RWPE1 (cell line): ENCODE measurements at regions not wholly inside any gene's neighbourhood (a gene's known extent, or its start where the extent isn't known, plus 50 kb on each side); places are given as distances from the start of the nearest gene placed in this dataset.
A peak's percentile ranks its signal among the peaks of the same experiment; 100 is the strongest.
"Not testable (repeated sequence)": the region's sequence is repeated elsewhere in the genome, so short reads cannot be mapped to it uniquely, and the experiment has no call there.

Experiments used
- CTCF ChIA-PET: fragments of 350-600 bp; sonication (Branson Sonifier 250); formaldehyde crosslinking; extraction: SDS; loops from one replicate; lab custom pipeline; 2021; lab: Yijun Ruan, JAX
- POLR2A ChIA-PET: fragments of 400-600 bp; formaldehyde crosslinking; extraction: SDS; loops from one replicate; lab custom pipeline; 2020; ENCODE audit warnings: antibody characterized with exemption; ENCODE audit not compliant: low non-redundant PET; lab: Yijun Ruan, JAX
- DNase-seq: peaks from one replicate; pipeline ENCODE4 v3.0.0; 2012; ENCODE audit warnings: low spot score
- H3K27ac ChIP-seq: fragments of 450-650 bp; 2 replicates; pipeline ENCODE4 v1.5.1; 2017
- TF ChIP-seq, protein P1 (sequence below): fragments of 450-650 bp; conservative IDR thresholded peaks from 2 replicates; pipeline ENCODE4 v1.5.1; 2017; ENCODE audit warnings: low read depth, mild to moderate bottlenecking

DNA sequence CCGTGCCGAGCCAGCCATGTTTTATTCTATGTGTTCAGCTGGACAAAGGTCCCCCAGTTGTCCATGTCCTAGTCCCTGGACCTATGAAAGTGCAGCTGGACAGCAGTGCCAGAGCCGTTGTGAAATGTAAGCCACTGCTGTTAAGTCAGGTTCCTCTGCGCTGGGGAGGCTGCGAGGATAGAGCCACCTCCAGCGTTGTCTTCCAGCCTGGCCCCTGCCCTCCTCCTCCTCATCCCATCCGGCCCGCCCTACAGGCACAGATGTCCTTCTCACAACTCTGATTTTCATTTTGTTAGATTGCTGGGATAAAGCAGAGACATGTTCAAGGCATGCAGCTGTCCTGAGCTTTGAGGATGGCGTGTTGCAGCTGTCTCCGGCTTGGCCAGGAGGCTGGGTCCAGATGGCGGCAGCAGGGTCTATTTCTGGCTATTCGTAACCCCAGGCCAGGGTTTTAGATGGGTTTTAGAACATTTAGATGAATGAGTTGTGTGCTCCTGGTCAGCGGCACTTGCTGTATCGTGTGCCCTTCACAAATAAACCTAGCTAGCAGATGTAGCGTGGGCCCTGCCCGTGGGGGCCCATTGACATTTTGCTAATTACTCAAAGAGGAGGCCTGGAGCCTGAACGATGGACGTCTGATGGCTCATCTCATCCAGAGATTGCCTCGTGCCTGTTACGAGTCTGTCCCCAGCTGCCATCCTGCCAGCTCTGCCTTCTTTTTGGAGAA is 185.7 kb downstream of the LAT start:
- H3K27ac ChIP-seq, DNase-seq, POLR2A ChIA-PET: not testable (repeated sequence)
- CTCF ChIA-PET, result interaction anchor here (0.7 kb wide), 1 partner anchor 141 kb away, joined by 3 read pairs; no protein-coding TSS in a partner anchor

DNA sequence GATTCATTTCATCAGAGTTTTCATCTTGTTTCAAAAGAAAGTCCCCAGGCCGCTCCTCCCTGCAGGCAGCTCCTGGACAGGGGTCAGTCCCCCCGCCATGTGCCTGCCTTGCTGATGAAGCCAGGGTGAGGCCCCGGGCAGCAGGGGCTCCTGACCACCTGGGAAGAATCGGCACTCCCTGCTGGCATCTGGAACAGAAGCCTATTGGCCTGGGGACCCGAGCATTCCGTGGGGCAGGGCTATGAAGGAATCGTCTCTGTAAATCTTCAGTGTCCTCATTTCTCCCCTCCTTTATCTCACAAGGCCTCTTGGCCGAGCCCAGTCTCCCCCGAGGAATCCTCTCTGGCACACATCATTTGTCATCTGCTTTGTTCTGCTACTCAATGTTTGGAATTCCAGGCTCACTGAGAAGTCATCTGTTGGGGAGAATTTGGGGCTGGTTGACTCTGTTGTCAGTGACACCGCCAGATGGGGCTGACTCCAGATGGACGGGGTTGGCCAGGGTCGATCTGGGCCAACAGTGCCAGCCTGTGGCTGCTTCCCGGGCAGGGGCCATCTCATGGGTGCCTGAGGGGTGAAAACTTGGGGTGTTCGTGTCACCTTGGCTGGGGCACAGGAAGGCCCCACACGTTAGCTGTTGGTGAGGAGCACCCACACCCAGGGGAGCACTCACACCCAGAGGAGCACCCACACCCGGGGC is 184.6 kb downstream of the LAT start:
- POLR2A ChIA-PET, H3K27ac ChIP-seq, CTCF ChIA-PET, DNase-seq: not testable (repeated sequence)

DNA sequence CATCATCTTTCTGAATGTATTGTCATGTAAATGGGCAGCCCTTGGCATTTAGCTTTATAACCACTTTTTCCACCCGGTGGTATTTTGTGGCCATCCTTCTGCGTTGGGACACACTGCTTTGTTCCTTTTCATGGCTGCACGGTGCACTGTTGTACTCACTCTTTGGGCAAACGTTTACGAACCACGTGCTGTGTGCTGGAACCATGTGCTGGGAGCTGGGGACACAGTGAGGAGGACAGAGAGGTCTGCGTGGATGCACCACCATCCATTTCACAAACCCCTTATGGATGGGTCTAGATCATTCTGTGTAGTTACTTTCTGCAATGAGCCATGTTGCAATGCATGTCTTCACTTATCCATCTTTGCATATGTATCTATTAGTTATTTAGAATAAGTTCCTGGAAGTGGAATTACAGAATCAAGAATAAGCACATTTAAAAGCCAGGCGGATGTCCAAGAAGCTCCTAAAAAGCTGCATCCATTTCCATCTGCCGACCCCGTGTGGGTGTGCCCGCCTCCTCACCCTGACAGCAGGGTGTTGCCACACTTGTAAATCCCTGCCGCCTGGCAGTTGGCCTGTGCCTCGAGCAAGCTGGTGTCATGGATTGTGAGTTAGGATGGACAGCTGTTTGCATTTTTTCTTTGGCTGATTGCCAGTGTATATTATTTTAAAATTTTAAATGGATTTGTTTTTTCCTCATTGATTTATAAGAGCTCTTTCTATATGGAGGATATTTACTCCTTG is 183.8 kb downstream of the LAT start:
- DNase-seq, CTCF ChIA-PET: not testable (repeated sequence)

DNA sequence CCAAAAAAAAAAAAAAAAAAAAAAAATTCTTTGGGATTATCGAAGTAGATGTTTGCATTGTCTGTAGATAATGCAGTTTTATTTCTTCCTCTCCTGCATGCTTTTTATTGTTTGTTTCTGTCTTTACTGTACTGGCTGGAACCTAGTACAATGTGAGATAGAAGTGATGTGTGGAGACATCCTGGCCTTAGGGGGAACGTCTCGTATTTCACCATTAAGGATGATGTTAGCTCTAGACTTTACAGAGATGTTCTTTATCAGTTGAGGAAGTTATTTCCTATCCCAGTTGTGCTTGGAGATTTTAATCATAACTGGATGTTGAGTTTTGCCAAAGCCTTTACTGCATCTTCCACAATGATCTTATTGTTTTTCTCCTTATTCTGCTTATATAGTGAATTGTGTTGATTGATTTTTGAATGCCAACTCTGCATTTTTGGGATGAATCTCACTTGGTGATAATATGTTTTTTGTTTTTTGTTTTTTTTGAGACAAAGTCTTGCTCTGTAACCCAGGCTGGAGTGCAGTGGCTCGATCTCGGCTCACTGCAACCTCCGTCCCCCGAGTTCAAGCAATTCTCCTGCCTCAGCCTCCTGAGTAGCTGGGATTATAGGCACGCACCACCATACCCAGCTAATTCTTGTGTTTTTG is 179.7 kb downstream of the LAT start:
- POLR2A ChIA-PET, H3K27ac ChIP-seq, CTCF ChIA-PET, DNase-seq: not testable (repeated sequence)

More for the DNA sequence above, 183.8 kb downstream of the LAT start:
- POLR2A ChIA-PET, H3K27ac ChIP-seq: not testable (repeated sequence)

DNA sequence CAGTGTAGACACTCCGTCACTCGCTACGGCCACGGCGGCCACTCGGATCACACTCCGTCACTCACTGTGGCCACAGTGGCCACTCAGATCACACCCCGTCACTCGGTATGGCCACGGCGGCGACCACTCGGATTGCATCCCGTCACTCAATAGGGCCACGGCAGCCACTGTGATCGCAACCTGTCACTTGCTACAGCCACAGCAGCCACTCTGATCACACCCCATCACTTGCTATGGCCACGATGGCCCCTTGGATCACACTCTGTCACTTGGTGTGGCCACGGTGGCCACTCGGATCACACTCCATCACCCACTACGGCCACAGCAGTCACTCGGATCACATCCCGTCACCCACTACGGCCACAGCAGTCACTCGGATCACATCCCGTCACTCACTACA is 175.3 kb downstream of the LAT start:
- H3K27ac ChIP-seq, DNase-seq, CTCF ChIA-PET, POLR2A ChIA-PET: not testable (repeated sequence)

DNA sequence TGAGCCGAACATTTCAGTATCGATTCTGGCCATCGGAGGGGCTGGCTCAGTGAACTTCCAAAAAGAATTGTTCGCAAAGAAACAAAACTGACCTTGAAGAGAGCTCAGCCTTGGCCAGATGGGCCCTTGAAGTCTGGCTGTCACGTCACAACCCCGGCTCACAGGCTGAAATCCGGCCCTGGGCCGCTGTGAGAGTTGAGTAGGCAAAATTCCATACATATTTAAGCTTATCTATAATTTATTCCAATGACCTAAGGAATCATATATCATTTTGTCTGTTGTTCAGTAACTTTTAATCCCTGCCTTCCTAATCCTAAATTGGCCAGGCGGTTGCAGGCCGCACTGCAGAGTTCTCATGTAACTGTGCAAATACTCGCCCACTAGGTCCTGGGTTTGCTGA is 174.8 kb downstream of the LAT start:
- CTCF ChIA-PET, H3K27ac ChIP-seq, DNase-seq, POLR2A ChIA-PET: not testable (repeated sequence)

DNA sequence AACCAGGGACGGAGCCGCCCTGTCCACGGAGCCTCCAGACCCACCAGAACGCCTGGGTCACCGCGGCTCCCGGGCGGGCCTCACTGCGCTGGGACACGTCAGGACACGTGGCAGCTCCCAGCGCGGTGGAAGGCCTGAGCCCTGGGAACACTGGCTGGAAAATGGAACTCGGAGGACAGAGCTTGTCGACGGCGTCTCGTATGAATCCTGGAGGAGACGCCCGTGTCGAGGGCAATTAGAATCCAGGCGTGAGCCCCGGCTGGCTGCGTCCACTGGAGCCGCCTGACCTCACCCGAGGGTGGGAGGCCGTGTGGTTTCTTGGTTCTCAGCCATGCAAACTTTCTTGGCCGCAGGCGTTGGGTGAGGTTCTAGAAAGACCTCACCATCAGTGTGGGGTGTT is 173.9 kb downstream of the LAT start:
- POLR2A ChIA-PET, result no interaction called here
- DNase-seq, result no peak
- CTCF ChIA-PET, result no interaction called here
- no peak overlapping the region for H3K27ac ChIP-seq
- TF ChIP-seq, protein P1, sequence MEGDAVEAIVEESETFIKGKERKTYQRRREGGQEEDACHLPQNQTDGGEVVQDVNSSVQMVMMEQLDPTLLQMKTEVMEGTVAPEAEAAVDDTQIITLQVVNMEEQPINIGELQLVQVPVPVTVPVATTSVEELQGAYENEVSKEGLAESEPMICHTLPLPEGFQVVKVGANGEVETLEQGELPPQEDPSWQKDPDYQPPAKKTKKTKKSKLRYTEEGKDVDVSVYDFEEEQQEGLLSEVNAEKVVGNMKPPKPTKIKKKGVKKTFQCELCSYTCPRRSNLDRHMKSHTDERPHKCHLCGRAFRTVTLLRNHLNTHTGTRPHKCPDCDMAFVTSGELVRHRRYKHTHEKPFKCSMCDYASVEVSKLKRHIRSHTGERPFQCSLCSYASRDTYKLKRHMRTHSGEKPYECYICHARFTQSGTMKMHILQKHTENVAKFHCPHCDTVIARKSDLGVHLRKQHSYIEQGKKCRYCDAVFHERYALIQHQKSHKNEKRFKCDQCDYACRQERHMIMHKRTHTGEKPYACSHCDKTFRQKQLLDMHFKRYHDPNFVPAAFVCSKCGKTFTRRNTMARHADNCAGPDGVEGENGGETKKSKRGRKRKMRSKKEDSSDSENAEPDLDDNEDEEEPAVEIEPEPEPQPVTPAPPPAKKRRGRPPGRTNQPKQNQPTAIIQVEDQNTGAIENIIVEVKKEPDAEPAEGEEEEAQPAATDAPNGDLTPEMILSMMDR, result no peak

DNA sequence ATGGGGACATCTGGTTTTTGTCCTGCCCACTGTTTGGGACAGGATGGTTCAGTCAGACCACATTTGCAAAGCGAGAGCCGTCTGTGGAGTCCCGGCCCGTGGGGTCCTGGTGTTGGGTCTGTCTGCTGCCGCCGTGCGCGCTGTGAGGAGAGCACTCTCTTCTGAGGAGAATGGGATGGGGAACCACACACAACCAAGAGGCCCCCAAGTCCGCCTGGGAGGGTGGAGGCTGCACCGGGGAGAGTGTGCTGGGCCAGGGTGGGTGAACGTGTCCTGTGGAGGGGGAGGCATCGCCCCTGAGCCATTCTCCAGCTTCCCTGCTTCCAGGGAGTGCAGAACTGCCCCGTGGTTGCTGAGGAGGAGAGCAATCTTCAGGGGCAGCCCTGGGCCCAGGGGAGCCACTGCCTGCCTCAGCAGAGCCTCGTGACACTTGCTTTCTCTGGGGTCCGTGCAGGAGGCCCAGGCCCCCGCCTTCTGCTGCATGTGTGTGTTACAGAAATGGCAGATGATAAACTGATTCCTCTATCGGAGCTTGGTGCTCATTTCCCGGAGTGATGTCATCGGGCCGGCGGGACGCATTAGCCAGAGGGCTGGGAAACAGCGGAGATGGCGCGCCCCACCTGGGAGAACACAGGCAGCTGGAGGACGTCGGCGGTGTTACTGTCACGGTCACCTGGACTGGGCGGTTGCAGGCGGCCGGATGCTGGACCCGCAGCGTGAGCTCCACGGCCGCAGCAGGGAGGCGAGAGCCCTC is 173.4 kb downstream of the LAT start:
- H3K27ac ChIP-seq, result peak overlapping the region; percentile 92
- DNase-seq, CTCF ChIA-PET, POLR2A ChIA-PET: not testable (repeated sequence)

DNA sequence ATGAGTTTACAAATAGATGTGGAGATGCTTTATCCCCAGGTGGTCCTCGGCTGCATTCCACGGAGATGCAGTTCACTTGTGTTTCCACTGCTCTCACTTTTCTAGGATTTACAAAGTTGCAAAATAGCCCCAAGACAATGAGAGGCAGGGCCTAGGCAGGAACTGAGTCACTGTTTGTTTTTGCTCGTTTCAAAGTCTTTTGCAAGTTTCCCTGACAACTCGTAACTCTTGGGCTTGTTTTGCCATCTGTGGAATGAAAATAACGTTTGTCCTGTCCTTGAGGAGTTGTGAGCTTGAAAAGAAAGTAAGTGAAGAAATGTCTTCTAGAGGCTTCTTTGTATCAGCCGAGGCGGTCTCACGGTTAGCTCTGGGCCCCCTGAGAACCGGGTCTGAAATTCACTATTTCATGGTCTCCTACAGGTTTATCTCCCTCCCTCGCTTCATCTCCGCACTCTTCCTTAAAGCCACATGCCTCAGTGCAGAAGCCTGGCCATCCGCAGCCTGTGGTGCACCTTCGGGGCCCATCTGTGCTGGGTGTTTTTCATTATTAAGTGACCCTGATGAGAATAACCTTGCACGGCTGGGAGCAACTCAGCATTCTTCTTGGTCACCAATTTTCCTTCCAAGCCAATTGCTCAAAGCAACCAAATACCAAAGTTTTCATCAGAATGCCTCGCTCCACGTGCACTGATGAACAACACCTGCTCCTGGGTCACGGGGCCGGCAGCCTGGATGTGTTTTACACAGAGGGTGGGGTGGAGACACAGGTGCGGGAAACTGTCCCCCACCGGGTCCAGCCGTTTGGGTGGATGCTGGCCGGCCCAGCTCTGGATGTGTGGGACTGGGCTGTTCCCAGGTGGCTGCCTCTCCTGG is 172.4 kb downstream of the LAT start:
- CTCF ChIA-PET, POLR2A ChIA-PET: not testable (repeated sequence)
- peak overlapping the region; percentile 92 for H3K27ac ChIP-seq
- peak; percentile 57 for DNase-seq

DNA sequence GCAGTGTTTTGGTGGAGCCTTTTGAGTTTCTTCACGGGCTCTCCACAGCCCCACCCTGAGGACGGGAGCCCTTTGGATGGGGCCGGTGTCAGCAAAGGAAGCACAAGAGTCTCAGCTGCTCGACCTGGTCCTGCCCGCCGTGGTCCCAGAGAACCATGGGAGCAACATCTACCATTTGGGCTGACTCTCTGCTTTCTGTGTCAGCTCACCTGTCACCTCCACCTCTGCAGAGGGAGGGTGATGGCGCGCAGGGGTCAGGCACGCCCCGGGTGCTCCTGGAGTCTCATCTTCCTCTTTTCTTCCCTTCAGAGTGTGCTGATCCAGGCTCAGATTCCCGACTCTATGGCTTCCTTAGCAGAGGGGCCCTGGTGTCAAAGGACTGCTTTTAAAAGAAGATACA is 171.7 kb downstream of the LAT start:
- peak overlapping the region; percentile 92 for H3K27ac ChIP-seq
- TF ChIP-seq, protein P1, result no peak
- POLR2A ChIA-PET, result no interaction called here

DNA sequence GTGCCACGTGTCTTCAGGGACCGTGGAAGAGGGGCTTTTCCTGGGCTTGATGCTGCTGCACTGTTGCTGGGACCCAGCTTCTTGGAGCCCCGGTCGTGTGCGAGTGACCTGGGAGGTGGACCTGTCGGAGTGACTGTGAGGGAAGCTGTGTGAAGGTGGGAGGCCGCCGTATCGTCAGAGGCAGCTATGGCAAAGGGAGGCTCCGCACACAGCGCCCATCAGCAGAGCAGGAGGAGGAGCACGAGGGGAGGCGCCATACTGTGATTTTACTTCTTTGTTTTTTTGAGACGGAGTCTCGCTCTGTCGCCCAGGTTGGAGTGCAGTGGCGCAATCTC is 171.0 kb downstream of the LAT start:
- DNase-seq, POLR2A ChIA-PET, CTCF ChIA-PET: not testable (repeated sequence)
- peak overlapping the region; percentile 92 for H3K27ac ChIP-seq

More for the DNA sequence above, 171.7 kb downstream of the LAT start:
- CTCF ChIA-PET, result no interaction called here
- DNase-seq, result no peak

DNA sequence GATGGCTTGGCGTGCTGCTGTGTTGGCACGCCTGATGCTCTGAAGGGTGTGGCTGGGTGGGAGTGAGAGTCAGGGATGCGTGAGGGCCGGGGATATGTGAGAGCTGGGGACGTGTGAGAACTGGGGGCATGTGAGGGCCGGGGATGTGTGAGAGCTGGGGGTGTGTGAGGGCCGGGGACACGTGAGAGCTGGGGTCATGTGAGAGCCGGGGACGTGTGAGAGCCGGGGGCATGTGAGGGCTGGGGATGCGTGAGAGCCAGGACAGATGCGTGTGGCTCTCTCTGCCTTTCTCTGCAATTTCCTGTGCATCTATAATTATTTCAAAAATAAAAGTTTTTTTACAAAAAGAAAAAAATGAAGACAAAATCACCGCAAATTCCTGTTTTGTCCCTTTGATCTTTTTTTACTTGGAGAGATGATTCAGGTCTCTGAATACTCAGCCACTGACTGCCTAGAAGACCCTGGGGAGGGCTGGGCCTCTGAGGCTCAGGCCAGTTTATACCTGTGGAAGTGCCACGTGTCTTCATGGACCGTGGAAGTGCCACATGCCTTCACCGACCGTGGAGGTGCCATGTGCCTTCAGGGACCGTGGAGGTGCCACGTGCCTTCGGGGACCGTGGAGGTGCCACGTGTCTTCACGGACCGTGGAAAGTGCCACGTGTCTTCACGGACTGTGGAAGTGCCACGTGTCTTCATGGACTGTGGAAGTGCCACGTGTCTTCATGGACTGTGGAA is 170.4 kb downstream of the LAT start:
- POLR2A ChIA-PET, CTCF ChIA-PET, DNase-seq: not testable (repeated sequence)
- H3K27ac ChIP-seq, result peak overlapping the region; percentile 92
